GM21526 (cell line): ENCODE measurements at regions not wholly inside any gene's neighbourhood (a gene's known extent, or its start where the extent isn't known, plus 50 kb on each side); places are given as distances from the start of the nearest gene placed in this dataset.

Source experiments
- ATAC-seq: cut with Tn5 transposase; IDR thresholded peaks from one replicate; pipeline ENCODE4 v1.9.1; 2021; ENCODE audit warnings: moderate library complexity; ENCODE audit not compliant: unreplicated experiment, low FRiP score

DNA sequence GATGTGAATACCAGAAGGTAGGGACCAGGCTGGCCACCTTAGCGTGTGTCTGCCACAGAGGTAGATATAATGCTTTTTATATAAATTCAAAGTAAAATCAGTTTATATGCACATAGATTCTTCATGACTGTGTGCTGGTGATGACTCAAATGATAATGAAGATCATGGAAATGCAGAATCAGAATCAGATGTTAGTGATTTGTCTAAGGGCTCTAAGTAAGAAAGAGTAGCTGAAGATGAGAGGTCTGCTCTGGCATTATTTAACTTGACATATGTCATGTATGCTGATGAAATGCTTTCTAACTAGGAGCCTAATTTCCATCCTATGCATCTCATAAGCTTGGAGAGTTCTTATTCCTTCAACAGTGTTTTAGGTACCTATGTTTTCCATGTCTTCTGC is 50.3 kb upstream of the DPH6 start:
- no peak for ATAC-seq

DNA sequence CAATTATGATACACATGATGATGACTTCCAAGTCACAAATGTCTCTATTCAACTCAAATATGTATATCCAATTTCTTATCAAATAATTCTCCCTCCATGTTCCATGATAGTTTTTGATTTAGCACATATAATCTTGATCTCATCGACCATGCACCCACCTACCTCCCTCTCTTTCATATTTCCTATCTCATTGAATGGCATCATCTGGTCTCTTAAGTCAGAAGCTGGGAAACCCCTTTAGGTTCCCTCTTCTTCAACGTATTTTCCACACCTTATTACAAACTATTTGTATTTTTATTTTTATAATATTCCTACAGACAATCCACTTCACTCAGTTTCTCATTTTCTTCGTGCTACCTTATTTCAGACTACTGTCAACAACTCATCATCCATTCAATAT is 56.9 kb upstream of the DPH6 start:
- ATAC-seq: no peak

DNA sequence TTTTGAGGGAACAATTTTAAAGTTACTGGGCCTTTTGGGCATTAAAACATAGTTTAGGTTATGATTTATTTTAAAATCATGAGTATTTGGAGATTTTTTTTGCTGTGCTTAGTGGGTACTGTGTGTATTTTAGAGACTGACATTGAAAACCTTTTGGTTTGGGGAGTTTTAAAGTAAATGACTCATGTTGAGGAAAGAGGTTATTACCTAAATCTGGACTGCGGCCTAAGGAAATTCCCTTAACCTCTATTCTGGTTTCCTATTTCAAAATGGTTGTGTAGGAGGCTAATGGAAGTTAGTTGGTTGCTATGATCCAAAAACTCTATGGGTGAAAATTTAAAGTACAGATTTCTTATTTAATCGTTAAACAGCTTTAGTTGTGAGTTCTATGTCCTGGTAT is 57.3 kb upstream of the DPH6 start:
- ATAC-seq: no peak

DNA sequence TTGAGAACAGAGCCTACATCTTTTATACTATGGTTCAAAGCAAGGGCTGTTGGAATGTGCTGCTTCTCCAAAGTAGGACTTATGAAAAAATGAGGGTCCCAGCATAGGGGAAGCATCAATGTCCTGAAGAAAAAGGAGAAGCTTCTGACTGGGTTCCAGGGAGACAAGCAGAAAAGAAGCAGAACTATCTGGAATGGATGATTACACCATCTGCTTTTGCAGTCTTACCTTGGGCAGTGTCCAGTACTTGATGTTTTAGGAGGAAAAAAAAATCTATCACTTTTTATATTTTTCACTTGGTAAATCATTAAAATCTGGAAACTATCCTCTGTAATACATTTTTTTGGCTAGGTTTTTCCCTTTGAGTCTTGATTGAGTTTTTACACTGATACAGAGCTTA is 57.9 kb upstream of the DPH6 start:
- no peak for ATAC-seq

DNA sequence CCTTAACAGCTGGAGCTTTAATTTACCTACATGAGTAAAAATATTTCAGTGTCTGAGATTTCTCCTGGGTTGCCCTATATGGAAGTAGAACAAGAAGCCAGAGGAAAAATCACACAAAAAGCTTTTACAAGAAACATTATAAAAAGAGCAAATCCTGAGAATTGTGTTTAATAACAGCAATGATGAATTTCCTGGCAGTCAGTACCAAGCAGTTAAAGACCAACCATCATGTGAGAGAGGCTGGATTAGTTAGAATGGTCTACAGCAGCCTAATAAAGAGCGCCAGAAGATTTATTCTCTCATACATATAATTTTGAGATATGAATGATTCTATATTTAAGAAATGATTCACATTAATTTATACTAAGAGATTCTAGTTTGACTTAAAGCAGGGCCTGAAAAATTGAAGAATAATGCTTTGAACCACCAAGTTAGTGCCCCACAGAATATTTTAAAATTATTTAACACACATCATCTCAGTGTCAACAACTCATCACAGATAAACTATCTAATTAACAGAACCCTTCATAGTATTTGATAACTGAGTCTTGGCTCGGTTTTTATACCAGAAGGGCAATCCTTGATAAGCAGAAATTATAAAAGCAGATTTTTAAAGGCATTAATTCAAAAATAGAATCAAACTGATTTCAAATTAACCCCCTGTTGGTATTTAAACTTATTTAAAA is 59.9 kb upstream of the DPH6 start:
- no peak for ATAC-seq

DNA sequence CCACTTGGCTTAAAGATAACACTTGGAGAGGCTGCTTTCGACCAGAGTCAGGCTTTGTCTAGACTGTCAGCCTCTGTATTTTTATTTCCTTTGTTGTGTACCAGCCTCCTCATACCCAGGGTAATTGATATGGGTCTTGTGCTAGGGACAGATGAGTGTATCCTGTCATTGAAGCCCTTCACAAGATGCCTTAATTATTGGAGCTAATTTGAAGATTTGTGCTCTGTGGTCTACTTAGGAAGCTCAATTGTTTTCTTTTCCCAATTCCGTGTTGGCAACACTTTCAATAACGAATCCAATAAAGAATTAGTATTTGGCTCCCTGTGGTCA is 60.5 kb upstream of the DPH6 start:
- no peak for ATAC-seq

DNA sequence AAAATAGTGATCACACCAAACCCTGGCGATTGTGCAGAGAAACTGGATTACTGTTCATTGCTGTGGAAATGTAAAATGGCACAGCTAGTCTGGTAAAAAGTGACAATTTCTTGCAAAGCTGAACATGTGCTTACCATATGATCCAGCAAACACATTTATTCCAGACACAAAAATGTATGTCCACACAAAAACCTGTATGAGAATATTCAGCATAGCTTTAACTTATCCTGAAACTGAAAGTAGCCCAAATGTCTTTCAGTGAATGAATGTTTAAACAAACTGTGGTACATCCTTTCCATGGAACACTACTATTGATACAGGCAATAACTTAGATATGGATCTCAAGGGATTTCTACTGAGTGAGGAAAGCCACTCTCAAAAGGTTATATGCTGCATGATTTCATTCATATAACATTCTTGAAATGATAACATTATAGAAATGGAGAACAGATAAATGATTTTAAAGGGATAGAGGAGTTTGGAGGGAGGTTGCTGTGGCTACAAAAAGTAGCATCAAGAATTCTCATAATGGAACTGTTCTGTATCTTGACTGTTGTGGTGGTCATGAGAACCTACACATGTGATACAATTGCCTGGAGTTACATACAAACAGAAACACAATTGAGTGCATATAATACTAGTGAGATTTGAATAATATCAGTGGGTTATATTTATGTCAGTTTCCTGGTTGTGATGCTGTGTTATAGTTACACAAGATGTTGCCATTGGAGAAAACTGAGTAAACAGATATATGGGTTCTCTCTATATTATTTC is 70.7 kb upstream of the DPH6 start:
- ATAC-seq: no peak

DNA sequence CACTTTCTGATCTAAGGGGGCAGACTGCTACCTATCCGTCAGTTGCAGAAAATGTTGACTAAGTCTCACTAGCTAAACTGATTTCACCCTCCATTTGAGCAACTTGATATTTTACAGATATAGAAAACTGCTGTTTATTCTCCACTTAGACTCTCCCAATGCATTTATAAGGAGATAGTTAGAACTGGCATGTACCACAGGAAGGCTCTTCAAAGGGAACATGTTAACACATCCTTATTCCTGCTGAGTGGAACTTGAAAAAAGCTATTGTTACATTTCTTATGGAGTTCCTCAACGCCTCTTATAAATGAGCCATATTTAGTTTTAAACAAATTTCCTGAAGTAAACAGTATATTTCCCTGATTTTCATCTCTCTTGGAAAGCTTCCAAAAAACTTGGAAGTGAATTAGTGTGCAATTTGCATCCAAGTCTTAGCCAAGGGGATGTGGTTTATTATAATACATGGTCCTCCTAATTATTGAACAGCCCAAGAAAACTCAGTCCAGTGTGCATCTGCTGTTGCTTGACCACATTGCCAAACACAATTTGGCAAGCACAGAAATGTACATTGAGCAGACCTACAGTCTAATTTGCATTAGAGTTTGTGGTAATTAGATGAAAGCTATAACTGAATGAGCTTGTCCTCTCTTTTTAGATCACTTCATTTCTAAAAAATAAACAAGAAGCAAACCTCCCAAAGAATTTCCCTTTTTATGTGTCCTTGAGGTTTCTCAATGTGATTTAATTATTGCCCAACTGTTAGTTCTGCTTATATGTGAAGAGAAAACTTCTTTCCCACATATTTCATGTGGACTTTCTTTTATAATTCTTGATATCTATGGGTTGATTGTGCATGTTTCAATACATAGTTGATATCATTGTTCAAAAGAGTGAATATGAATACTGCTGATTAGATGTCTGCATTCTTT is 72.6 kb upstream of the DPH6 start:
- ATAC-seq: no peak

DNA sequence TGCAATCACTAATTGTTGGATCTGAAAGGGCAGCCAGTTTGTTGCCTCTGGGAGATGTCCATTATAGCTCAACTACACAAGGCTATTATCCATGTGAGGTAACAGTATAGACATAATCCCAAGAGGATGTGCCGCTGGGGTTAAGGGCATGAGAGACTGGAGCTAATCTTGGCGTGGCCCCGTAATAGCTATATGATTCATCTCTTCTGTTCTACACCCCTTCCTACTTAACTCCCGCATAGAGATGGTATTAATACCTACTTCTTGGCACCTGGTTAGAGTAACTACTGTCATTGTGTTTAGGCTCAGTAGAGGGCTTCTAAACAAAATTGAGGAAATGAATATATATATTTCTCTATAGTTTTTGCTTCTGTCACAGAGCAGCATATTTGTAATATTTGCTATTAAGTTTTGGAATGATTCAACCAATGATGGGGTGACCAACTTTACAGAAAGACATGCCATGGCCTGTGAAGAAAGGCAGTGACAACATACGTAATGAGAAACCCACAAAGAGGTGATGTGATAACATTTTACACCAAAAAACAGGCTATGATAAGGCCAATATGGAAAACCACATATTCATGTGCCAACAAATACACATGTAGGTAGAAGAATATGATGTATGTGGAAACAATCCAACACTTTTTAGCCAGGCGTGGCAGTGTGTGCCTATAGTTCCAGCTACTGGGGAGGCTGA is 76.8 kb upstream of the DPH6 start:
- no peak for ATAC-seq

DNA sequence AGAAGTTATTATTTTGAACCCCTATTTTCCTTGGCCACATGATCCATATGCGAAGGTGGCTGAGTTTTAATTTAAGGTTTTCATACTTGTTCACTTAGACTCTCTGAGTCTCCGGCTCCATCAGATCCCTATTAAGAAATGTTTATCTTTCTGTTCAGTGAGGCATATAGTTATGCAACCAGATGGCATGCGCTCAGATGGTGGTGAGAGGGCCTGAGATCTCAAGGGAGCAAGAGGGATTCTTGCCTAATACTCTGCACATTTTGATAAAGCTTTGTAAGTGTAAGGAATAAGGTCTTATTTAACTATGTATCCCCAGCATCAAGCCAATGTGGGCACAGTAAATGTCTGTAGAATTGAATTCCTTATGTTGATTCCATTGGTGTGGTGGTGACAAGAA is 78.9 kb upstream of the DPH6 start:
- ATAC-seq: no peak

DNA sequence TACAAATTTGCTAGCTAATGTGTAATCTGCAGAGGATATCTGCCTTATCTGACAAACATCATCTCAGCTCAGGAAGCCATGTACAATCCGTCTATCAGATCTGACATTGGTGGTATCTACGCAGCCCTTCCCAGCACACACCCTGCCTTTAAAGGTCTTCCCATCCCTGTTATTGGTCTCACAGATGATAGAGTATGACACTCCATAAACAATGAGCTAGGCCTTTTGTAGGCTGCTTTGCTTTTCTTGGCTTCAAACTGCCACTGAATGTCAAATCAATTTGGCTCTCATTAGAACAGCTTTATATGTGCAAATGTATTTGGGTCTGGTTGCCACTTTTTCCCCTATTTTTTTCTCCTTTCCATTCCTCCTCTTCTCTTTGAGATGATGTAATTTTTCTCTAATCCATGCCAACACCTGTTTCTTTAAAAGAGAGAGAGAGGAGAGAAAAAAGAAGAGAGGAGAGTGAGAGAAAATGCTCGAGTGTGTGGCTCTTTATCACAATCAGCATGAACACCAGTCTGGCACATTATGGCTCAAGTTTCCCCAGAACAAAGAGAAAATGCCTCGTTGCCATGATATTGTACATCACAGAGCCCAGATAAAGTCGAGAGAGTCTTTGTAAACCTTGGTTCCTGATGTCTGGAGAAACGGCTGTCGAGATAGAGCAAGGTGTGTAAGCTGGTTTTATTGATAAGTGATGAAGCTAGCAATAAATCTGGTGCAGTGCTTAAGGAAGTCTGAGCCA is 80.8 kb upstream of the DPH6 start:
- no peak for ATAC-seq

DNA sequence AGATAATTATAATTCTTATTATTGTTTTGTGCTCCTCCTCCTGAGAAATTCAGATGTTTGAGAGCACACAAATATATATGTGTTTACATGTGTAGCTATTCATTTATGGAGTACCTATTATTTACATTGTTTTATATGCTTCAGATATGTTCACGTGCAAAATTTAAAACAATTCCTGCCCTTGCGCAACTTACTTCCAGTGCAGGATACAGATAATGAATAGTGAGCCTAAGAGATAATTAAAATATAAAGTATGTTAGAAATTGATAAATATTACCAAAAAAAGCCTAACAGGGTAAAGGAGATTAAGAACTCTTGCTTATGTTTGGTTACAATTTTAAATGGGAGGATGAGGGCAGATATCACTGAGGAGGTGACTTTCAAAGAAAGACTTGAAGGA is 81.7 kb upstream of the DPH6 start:
- ATAC-seq: no peak

DNA sequence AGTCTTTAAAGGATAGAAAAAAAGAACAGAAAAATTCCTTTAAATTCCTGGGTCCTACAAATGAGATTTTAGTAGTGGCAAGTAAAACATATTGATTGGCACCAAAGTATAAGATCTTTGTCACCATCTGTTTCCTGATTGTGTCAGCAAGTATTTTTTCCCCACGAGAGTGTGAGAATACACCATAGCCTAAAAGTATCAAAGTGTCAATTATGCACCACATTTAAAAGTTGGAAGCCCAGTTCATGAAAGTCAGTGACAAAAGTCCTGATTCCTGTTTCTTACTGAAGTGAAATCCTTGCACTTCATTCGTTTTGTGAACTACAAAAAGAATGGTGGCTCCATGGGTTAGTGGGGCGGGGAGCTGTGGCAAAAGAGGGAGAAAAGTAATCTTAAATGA is 83.8 kb upstream of the DPH6 start:
- no peak for ATAC-seq

DNA sequence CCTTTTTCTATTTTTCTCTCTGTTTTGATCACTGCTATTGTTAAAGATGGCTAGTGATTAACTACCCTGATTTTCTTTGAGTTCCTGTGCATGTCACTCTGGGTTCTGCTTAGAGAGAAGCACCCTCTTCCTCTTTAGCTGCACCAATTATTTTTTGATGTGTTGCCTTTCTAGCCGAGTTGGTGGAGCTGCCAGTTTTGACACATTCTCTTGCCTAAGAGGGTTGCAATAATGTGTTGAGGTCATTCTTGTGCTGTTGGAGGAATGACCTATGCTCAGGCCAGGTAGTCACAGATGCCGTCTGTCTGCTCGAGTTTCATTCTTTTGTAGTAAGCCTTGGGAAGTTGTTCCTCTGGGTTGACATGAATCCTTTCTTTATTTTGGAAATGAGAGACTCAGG is 84.6 kb upstream of the DPH6 start:
- ATAC-seq: no peak

DNA sequence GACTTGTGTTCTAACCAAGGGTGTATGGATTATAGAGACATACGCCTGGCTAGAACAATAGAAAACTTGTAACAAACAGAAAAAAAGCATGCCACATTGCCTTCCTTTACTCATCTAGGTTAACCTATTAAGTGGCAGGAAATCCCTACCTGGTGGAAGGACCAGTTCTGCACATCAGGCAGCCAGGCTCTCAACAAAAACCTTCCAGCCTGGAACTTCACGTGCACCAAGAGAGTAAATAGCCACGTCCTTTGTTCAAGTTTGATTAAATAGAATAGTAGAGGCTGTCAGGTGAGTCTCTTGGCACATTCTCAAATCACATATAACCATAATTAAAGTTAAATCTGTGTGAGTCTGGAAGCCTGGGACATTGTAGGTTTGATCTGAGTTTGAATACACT is 85.0 kb upstream of the DPH6 start:
- no peak for ATAC-seq

DNA sequence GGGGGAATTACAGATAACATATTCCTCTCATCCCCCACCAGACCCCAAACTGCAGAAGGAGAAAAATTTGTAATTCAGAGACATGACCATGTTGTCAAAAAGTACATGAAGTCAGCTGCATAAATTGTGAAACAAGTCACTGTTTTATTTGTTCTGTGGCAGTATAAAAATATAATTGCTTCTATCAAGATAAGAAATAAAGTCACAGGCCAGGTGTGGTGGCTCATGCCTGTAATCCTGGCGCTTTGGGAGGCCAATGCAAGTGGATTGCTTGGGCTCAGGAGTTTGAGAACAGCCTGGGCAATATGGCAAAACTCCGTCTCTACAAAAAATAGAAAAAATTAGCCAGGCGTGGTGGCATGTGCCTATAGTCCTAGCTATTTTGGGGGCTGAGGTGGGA is 87.7 kb upstream of the DPH6 start:
- no peak for ATAC-seq

DNA sequence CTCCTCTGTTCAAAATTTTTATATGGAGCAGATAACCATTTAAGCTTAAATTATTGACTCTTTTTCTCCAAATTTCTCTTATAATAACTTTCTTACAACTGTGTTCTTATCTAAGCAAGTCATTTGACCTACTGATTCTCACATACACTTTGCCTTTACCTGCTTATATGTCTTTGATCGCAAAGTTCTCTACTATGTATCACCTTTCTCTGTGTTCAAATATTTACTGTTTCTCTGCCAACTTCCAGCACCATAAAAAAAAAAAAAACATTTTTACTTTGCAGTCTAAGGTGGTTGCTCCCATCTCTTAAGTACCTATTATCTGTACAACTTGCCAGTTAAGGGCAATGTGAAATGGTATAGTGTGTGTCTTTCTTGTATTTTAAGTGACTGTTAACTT is 100.8 kb upstream of the DPH6 start:
- ATAC-seq: no peak

DNA sequence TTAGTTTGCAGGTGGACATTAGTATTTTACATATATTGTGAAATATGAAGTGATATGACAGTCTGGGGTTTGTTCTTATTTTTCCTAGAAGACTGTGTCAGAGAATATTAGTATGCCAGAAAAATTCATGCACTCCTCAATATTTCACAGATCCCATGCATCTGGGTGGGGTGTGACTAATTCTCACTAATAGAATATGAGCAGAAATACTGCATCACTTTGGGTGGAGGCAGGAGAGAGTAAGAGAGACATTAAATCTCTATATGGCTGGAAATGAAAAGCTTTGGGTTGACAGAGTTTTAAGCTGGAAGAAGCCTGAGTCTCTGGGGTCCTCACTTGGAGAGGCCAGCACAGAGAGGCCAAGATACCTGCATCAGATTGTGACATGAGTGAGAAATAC is 101.3 kb upstream of the DPH6 start:
- no peak for ATAC-seq

DNA sequence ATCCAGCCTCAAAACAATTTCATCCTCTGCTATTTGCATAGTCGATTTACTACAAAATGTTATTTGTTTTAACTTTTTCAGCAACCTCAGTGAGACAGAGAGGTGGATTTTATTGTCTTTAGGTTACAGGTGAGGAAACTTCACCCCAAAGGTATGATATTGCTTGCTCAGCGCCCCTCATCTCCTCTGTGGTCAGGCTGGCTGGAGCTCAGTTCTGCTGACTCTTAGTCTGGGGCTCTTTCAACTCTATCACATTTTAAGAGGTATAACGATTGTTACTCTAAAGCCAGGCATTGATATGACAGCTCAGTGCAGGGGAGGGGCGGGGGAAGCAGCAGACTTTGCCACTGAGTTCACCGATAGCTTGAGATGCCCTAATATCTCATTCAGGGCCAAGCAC is 103.0 kb upstream of the DPH6 start:
- ATAC-seq: no peak

DNA sequence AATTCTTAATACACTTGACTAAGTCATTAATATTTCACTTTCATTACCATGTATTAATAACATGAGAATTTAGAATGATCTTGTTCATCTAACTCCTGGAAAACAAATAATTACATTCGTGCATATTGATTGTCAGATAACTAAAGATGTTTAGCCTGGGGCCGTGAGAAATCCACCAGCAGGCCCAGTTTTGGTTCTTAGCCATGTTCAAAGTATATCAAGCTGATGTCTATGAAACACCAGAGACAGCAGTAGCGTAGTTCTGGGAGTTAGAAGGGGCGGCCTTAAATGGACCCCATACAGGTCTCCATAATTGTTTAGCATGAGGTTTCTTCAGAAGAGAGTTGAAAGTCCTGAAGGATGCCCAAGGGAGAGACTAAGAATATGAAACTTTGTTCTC is 103.6 kb upstream of the DPH6 start:
- no peak for ATAC-seq
